Dendritic cell treated with granulocyte-macrophage colony-stimulating factor and Interleukin-4, amounts not matched to agents 40 ng/mL and 50 ng/mL, for 4 days (primary cell): ENCODE measurements at regions not wholly inside any gene's neighbourhood (a gene's known extent, or its start where the extent isn't known, plus 50 kb on each side); places are given as distances from the start of the nearest gene placed in this dataset.

Experiments
- H3K27ac Mint-ChIP-seq: one replicate; pipeline ENCODE4 v1.8.0; 2022; ENCODE audit warnings: mild to moderate bottlenecking, mixed read lengths
- H3K27me3 Mint-ChIP-seq: one replicate; pipeline ENCODE4 v1.8.0; 2022; ENCODE audit warnings: mild to moderate bottlenecking, mixed read lengths
- H3K36me3 Mint-ChIP-seq: one replicate; pipeline ENCODE4 v1.8.0; 2022; ENCODE audit warnings: low read depth, mixed read lengths
- H3K4me1 Mint-ChIP-seq: one replicate; pipeline ENCODE4 v1.8.0; 2022; ENCODE audit warnings: low read depth, mixed read lengths
- H3K4me3 Mint-ChIP-seq: one replicate; pipeline ENCODE4 v1.8.0; 2022; ENCODE audit warnings: mild to moderate bottlenecking, moderate library complexity, mixed read lengths
- H3K9me3 Mint-ChIP-seq: one replicate; pipeline ENCODE4 v1.8.0; 2022; ENCODE audit warnings: mixed read lengths
- intact Hi-C: fragments of 100-400 bp; cut with micrococcal nuclease; formaldehyde crosslinking; loops from one replicate; pipeline ENCODE4 v1.15.0; 2022

- Mint-ChIP-seq H3K4me1 (no peaks in the 10 kb centered on the region), H3K9me3 (peaks cover 12% of the 10 kb centered on the region), H3K27me3 (no peaks in the 10 kb centered on the region), H3K4me3 (no peak overlapping the region), H3K36me3 (no peaks in the 10 kb centered on the region), H3K27ac (no peak overlapping the region)
- intact Hi-C loops, result no loop called here
Observed at GRCh38 chr5:99998319-99998718, 536.9 kb upstream of the FAM174A start.

- intact Hi-C loops, result no loop called here
- Mint-ChIP-seq H3K4me3 (no peak overlapping the region), H3K27me3 (no peaks in the 10 kb centered on the region), H3K27ac (no peak overlapping the region), H3K36me3 (no peaks in the 10 kb centered on the region), H3K4me1 (no peaks in the 10 kb centered on the region), H3K9me3 (no peaks in the 10 kb centered on the region)
Observed at GRCh38 chr5:99995407-99995806, 539.8 kb upstream of the FAM174A start.

GRCh38 chr5:99973779-99974178, 561.4 kb upstream of the FAM174A start:
- intact Hi-C loops, result no loop called here
- Mint-ChIP-seq H3K4me3 (no peak overlapping the region), H3K36me3 (no peaks in the 10 kb centered on the region), H3K4me1 (no peaks in the 10 kb centered on the region), H3K27me3 (no peaks in the 10 kb centered on the region), H3K9me3 (no peaks in the 10 kb centered on the region), H3K27ac (no peak overlapping the region)

- Mint-ChIP-seq H3K27ac (no peak overlapping the region), H3K4me3 (no peak overlapping the region), H3K36me3 (no peaks in the 10 kb centered on the region), H3K27me3 (no peaks in the 10 kb centered on the region), H3K4me1 (no peaks in the 10 kb centered on the region), H3K9me3 (peaks cover 6% of the 10 kb centered on the region)
- intact Hi-C loops, result no loop called here
Observed at GRCh38 chr5:99955962-99956361, 579.2 kb upstream of the FAM174A start.

GRCh38 chr5:99955006-99955405, 580.2 kb upstream of the FAM174A start:
- no peak overlapping the region for H3K27ac Mint-ChIP-seq
- no peak overlapping the region for H3K4me3 Mint-ChIP-seq
- peaks cover 12% of the 10 kb centered on the region for H3K9me3 Mint-ChIP-seq
- H3K4me1 Mint-ChIP-seq, result no peaks in the 10 kb centered on the region
- intact Hi-C loops, result no loop called here
- H3K36me3 Mint-ChIP-seq, result no peaks in the 10 kb centered on the region
- H3K27me3 Mint-ChIP-seq, result no peaks in the 10 kb centered on the region

- H3K9me3 Mint-ChIP-seq, result peaks cover 12% of the 10 kb centered on the region
- H3K27me3 Mint-ChIP-seq, result no peaks in the 10 kb centered on the region
- no peaks in the 10 kb centered on the region for H3K36me3 Mint-ChIP-seq
- intact Hi-C loops, result no loop called here
- H3K4me1 Mint-ChIP-seq, result no peaks in the 10 kb centered on the region
- no peak overlapping the region for H3K27ac Mint-ChIP-seq
- no peak overlapping the region for H3K4me3 Mint-ChIP-seq
Observed at GRCh38 chr5:99949969-99950524, 585.1 kb upstream of the FAM174A start.

GRCh38 chr5:99949361-99949760, 585.8 kb upstream of the FAM174A start:
- intact Hi-C loops, result no loop called here
- Mint-ChIP-seq H3K27me3 (no peaks in the 10 kb centered on the region), H3K27ac (no peak overlapping the region), H3K4me1 (no peaks in the 10 kb centered on the region), H3K4me3 (no peak overlapping the region), H3K36me3 (no peaks in the 10 kb centered on the region), H3K9me3 (peaks cover 12% of the 10 kb centered on the region)

- no peaks in the 10 kb centered on the region for H3K4me1 Mint-ChIP-seq
- no peaks in the 10 kb centered on the region for H3K27me3 Mint-ChIP-seq
- H3K36me3 Mint-ChIP-seq, result no peaks in the 10 kb centered on the region
- peaks cover 12% of the 10 kb centered on the region for H3K9me3 Mint-ChIP-seq
- no peak overlapping the region for H3K27ac Mint-ChIP-seq
- intact Hi-C loops, result no loop called here
- no peak overlapping the region for H3K4me3 Mint-ChIP-seq
Observed at GRCh38 chr5:99948850-99949249, 586.3 kb upstream of the FAM174A start.

- H3K4me3 Mint-ChIP-seq, result no peak overlapping the region
Observed at GRCh38 chr5:99945478-99946442, 589.4 kb upstream of the FAM174A start.

GRCh38 chr5:99940540-99940939, 594.6 kb upstream of the FAM174A start:
- Mint-ChIP-seq H3K4me3 (no peak overlapping the region), H3K27me3 (no peaks in the 10 kb centered on the region), H3K4me1 (no peaks in the 10 kb centered on the region), H3K9me3 (no peaks in the 10 kb centered on the region), H3K36me3 (no peaks in the 10 kb centered on the region), H3K27ac (no peak overlapping the region)
- intact Hi-C loops, result no loop called here

More at GRCh38 chr5:99945478-99946442, 589.4 kb upstream of the FAM174A start:
- Mint-ChIP-seq H3K27me3 (no peaks in the 10 kb centered on the region), H3K4me1 (no peaks in the 10 kb centered on the region), H3K36me3 (no peaks in the 10 kb centered on the region), H3K9me3 (peaks cover 3% of the 10 kb centered on the region), H3K27ac (no peak overlapping the region)
- intact Hi-C loops, result no loop called here

- no peak overlapping the region for H3K27ac Mint-ChIP-seq
- no peaks in the 10 kb centered on the region for H3K36me3 Mint-ChIP-seq
- intact Hi-C loops, result no loop called here
- H3K4me3 Mint-ChIP-seq, result no peak overlapping the region
- no peaks in the 10 kb centered on the region for H3K9me3 Mint-ChIP-seq
- H3K27me3 Mint-ChIP-seq, result no peaks in the 10 kb centered on the region
- H3K4me1 Mint-ChIP-seq, result no peaks in the 10 kb centered on the region
Observed at GRCh38 chr5:99936911-99937310, 598.3 kb upstream of the FAM174A start.

GRCh38 chr5:99929806-99930135, 605.4 kb upstream of the FAM174A start:
- Mint-ChIP-seq H3K9me3 (peaks cover 8% of the 10 kb centered on the region), H3K4me3 (no peak overlapping the region), H3K36me3 (no peaks in the 10 kb centered on the region), H3K27ac (no peak overlapping the region), H3K27me3 (no peaks in the 10 kb centered on the region), H3K4me1 (no peaks in the 10 kb centered on the region)
- intact Hi-C loops, result no loop called here

- Mint-ChIP-seq H3K27ac (no peak overlapping the region), H3K9me3 (peaks cover 8% of the 10 kb centered on the region), H3K27me3 (no peaks in the 10 kb centered on the region), H3K4me1 (no peaks in the 10 kb centered on the region), H3K36me3 (no peaks in the 10 kb centered on the region), H3K4me3 (no peak overlapping the region)
- intact Hi-C loops, result no loop called here
Observed at GRCh38 chr5:99929067-99929805, 605.9 kb upstream of the FAM174A start.

- H3K36me3 Mint-ChIP-seq, result no peaks in the 10 kb centered on the region
- H3K9me3 Mint-ChIP-seq, result peaks cover 8% of the 10 kb centered on the region
- intact Hi-C loops, result no loop called here
- H3K27me3 Mint-ChIP-seq, result no peaks in the 10 kb centered on the region
- H3K27ac Mint-ChIP-seq, result no peak overlapping the region
- no peak overlapping the region for H3K4me3 Mint-ChIP-seq
- H3K4me1 Mint-ChIP-seq, result no peaks in the 10 kb centered on the region
Observed at GRCh38 chr5:99928490-99928889, 606.7 kb upstream of the FAM174A start.
